GM21825 (cell line): ENCODE measurements at regions not wholly inside any gene's neighbourhood (a gene's known extent, or its start where the extent isn't known, plus 50 kb on each side); places are given as distances from the start of the nearest gene placed in this dataset.
"Not testable (repeated sequence)": the region's sequence is repeated elsewhere in the genome, so short reads cannot be mapped to it uniquely, and the experiment has no call there.

Experiments
- ATAC-seq: cut with Tn5 transposase; IDR thresholded peaks from one replicate; pipeline ENCODE4 v1.9.1; 2021; ENCODE audit warnings: mild to moderate bottlenecking, moderate library complexity; ENCODE audit not compliant: unreplicated experiment

DNA sequence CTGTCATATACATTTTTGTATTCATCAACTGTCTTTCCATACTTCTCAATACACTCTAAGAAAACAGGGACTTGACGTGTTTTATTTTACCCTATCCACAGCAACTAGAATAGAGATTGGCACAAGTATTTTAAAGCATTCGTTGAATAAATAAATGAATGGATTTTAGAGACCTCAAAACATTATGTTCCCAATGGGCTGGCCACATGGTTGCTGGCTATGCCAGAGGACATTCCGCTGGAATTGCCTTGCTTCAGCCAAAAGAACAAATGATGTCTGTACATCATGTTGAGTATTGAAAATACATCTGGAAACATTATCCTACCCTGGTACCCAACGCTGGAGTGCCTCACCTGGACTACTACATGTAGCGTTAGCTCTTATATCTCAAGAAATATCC lies 132.8 kb upstream of the RAP1B start:
- no peak for ATAC-seq

GRCh38 chr12:68478516-68479260 lies 132.0 kb upstream of the RAP1B start:
- no peak for ATAC-seq

DNA sequence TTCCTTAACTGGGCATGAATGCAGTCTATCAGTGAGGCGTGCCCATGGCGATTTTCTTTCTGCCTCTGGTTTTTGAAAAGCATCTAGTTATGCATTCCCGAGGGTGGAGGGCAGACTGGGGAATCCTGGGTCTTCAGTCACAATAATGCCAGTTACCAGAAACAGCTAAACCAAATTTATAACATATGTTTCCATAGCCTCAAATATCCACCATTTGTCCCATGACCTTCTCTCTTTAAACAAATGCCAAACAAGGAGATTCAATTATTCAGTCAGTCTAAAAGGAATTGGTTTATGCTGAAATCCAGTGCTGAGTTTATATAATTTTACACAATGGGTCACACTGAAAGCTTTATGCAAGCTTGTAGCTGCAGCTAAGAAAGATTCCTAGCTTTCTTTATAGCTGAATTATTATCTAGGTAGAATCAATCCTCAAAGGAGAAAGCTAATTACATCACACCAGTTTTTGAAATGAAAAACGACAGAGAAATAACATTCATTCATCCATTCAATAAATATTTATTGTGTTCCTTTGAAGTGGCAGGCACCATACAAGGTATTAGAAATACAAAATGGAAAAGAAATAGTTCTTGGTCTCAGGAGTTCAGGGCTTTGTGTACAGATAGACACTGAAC lies 131.3 kb upstream of the RAP1B start:
- ATAC-seq: no peak

DNA sequence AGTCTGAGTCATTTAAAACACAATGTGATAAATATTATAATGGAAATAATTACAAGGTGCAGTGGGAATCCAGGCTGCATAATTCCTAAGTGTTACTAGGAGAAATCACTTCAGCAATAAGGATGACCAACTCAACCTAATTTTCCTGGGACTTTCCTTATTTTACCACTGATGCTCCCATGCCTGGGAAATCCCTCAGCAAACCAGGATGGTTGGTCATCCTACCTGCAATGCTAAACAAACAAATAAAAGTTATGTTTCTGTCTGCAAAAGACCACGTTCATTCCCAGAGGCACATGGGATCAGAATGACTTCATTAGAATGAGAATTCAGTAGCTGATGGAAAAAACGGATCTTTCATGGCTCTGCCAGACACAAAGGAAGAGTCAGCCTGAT lies 130.8 kb upstream of the RAP1B start:
- ATAC-seq: no peak

GRCh38 chr12:68480526-68480925 lies 130.2 kb upstream of the RAP1B start:
- ATAC-seq: no peak

GRCh38 chr12:68481181-68481941 lies 129.3 kb upstream of the RAP1B start:
- ATAC-seq: no peak

- no peak for ATAC-seq
Observed at GRCh38 chr12:68482014-68482413, 128.7 kb upstream of the RAP1B start.

DNA sequence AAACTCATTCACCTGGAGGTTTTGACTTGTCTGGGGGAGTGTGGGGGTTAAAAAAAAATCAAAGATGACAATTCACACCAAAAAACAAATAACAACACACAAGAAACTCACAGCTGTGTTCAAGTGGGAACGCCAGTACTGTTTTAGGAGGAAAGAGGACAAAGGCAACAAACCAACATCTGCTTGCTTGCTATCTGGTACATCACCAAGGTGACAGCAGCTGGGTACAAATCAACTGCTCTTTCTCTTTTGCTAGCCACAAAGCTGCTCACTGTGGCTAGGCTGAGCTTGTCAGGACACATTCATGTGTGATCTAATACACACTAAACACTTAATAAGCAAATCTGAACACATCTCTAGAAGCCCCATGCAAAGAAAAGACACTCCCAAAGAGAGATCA lies 128.0 kb upstream of the RAP1B start:
- peak; percentile 70 for ATAC-seq

DNA sequence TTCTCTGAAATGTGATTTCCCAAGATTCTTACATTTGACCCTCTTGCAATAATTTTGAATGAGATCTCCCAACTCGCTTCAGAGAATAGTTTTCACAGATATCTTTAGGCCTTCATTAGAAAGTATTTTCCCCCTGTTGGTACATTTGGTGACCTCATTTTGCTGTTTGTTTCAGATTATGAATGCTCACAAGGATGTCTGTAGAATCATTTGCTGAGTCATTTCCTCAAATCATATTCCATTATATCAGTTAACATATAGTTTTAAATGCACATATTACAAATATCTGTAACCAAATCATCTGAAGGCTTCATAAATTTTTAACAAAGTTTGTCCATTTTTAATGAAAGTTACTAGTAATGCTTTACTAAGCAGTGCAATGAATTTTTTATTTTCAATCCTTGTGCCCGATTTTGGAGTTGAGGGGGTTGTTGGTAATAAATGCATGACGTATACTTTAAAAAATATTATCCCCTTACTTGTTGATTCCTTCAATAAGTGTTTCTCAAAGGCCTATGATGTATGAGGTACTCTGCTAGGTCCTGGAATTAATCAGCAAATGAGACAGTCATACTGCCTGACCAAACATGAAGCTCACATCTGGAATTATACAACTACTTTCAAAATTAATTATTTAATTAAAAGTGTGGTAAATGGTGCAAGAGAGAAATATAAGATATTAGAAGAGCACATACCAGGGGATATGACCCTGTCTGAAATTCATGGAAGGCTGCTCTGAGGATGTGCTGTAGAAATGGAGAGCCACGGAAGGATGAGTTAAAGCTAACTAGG lies 126.9 kb upstream of the RAP1B start:
- ATAC-seq: no peak

GRCh38 chr12:68484578-68484977 lies 126.1 kb upstream of the RAP1B start:
- not testable (repeated sequence) for ATAC-seq

- ATAC-seq: not testable (repeated sequence)
Observed at GRCh38 chr12:68486449-68486848, 124.2 kb upstream of the RAP1B start.

GRCh38 chr12:68487721-68488309 lies 122.9 kb upstream of the RAP1B start:
- ATAC-seq: no peak

DNA sequence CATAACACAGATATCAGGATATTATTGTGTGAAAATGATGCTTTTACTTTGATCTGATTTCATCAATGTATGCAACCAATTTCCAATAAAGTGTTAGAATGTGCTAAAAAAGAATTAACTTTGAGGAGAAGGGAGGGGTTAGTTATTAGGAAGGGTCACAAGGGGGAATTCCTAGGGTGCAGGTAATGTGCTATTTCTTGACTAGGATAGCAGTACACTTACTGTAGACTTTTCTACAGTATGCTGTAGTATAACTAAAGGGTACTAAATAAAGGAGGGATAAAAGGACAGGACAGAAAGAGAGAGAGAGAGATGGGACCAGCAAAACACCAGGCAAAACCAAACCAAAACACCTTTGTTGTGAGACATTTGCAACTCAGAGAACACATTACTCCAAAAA lies 121.4 kb upstream of the RAP1B start:
- no peak for ATAC-seq

- ATAC-seq: no peak
Observed at GRCh38 chr12:68490476-68490875, 120.2 kb upstream of the RAP1B start.

GRCh38 chr12:68491204-68491960 lies 119.3 kb upstream of the RAP1B start:
- ATAC-seq: no peak

DNA sequence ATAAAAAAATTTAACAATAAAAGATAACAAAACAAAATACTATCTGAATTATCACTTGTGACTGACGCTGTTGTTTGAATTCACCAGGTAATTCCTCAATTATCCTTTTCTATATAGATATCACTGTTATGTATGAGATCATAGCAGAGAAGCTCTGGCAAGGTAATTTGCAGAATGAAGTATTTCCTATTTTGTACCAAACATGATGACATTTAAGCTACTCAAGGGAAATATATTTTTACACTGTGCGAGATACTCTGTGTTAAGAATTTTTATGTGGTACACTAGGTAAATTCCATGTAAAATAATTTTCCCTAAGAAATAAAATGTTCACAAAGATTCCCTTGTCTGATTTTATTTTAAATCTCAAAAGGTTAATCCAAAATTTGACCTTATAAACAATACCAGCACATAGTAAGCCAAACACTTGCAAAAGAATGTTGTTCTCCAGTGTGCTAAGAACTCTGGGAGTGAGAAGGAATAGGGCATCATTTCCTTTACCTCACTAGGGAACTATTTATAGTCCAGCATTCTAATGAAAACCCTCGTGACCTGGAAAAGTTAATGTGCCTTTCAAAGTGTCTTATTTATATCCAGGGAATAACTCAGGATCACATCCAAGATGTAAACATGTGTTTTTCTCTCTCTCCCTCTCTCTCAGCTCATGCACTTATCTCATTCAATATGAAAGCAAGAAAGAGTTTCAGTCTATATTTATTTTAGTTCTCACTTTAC lies 115.2 kb upstream of the RAP1B start:
- ATAC-seq: no peak

DNA sequence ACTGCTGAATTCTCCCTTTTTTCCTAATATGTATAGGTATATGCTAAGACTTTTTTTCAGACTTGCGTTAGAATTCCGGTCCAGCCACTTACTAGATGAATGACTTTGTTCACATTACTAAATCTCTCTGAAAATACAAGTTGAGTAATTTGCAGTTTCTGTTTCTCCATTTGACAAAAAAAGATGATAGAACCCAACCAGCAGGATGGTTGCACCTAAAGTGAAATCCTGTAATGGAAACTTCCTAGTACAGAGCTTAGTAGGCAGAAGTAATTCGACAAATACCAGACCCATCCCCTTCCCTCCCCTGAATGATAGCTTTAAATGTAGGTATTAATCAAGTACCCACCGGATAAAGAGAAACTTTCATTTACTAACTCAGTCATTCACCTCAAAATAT lies 113.6 kb upstream of the RAP1B start:
- ATAC-seq: no peak

DNA sequence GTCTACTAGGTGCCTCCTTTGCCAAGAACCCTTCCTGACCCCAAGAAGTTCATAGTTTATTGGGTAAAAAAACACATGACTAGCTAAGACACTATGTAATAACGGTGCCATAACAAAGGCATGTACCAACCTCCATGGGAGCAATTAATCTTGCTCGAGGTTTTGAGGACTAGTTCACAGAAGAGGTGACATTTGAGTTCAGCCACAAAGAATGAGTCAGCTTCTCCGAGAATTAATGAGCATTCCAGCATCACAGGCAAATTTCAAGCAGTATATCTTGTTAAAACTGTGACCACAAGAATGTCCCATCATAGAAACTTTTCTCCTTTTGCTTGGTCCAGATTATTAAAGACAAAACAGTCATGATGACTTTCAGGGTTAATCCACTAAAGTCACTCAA lies 113.0 kb upstream of the RAP1B start:
- no peak for ATAC-seq

- no peak for ATAC-seq
Observed at GRCh38 chr12:68498736-68499135, 112.0 kb upstream of the RAP1B start.
